HL-60 (cell line): ENCODE measurements at regions not wholly inside any gene's neighbourhood (a gene's known extent, or its start where the extent isn't known, plus 50 kb on each side); places are given as distances from the start of the nearest gene placed in this dataset.
"Not testable (repeated sequence)": the region's sequence is repeated elsewhere in the genome, so short reads cannot be mapped to it uniquely, and the experiment has no call there.

ENCODE experiments used
- CTCF ChIP-seq: IDR thresholded peaks from one replicate; pipeline ENCODE4 v1.5.1; 2011; ENCODE audit warnings: low read length, control low read depth, inconsistent platforms; ENCODE audit not compliant: insufficient read depth
- POLR2AphosphoS5 ChIP-seq: IDR thresholded peaks from 2 replicates; pipeline ENCODE4 v1.6.1; 2012; ENCODE audit warnings: low read depth
- REST ChIP-seq: IDR thresholded peaks from 2 replicates; pipeline ENCODE4 v1.6.1; 2012; ENCODE audit warnings: low read depth; ENCODE audit not compliant: insufficient replicate concordance
- SPI1 ChIP-seq: IDR thresholded peaks from 2 replicates; pipeline ENCODE4 v1.6.1; 2012; ENCODE audit warnings: low read depth, mild to moderate bottlenecking, borderline replicate concordance

- TF ChIP-seq CTCF, REST, SPI1, POLR2AphosphoS5: not testable (repeated sequence)
Observed at GRCh38 chr7:56993779-56994178, 138.5 kb downstream of the ZNF479 start.
